HFF-Myc (cell line): ENCODE measurements at regions not wholly inside any gene's neighbourhood (a gene's known extent, or its start where the extent isn't known, plus 50 kb on each side); places are given as distances from the start of the nearest gene placed in this dataset.

Source experiments
- DNase-seq: peaks from one replicate; pipeline ENCODE4 v3.0.0-alpha.2; 2011; ENCODE audit warnings: low read depth; ENCODE audit errors: extremely low read depth
- H3K4me3 ChIP-seq: replicated peaks from 2 replicates; pipeline ENCODE4 v1.5.1; 2011; ENCODE audit warnings: low read depth, mild to moderate bottlenecking, control low read depth, low read length
- CTCF ChIP-seq: IDR thresholded peaks from 2 replicates; pipeline ENCODE4 v1.5.1; 2012; ENCODE audit warnings: mild to moderate bottlenecking, low read depth, low read length, control low read depth; ENCODE audit errors: missing control alignments

- H3K4me3 ChIP-seq, result no peak overlapping the region
- DNase-seq, result no peak
- TF ChIP-seq CTCF, result no peak
Measured at GRCh38 chr4:156227321-156227720, 273.7 kb upstream of the CTSO start.

GRCh38 chr4:156223985-156224384 is 270.3 kb upstream of the CTSO start:
- no peak for DNase-seq
- no peak for TF ChIP-seq CTCF

GRCh38 chr4:156217236-156217635 is 263.6 kb upstream of the CTSO start:
- H3K4me3 ChIP-seq, result no peak overlapping the region
- no peak for DNase-seq
- no peak for TF ChIP-seq CTCF

More at GRCh38 chr4:156223985-156224384, 270.3 kb upstream of the CTSO start:
- H3K4me3 ChIP-seq, result no peak overlapping the region

- DNase-seq, result no peak
- no peak overlapping the region for H3K4me3 ChIP-seq
- TF ChIP-seq CTCF, result no peak
Measured at GRCh38 chr4:156201050-156201449, 247.4 kb upstream of the CTSO start.

- no peak for TF ChIP-seq CTCF
- DNase-seq, result no peak
- H3K4me3 ChIP-seq, result no peak overlapping the region
Measured at GRCh38 chr4:156198511-156198910, 244.8 kb upstream of the CTSO start.

GRCh38 chr4:156197216-156197615 is 243.6 kb upstream of the CTSO start:
- TF ChIP-seq CTCF, result no peak
- DNase-seq, result no peak

GRCh38 chr4:156196722-156197121 is 243.1 kb upstream of the CTSO start:
- no peak for TF ChIP-seq CTCF
- DNase-seq, result no peak
- no peak overlapping the region for H3K4me3 ChIP-seq

More at GRCh38 chr4:156197216-156197615, 243.6 kb upstream of the CTSO start:
- no peak overlapping the region for H3K4me3 ChIP-seq
